Transverse colon (tissue), 3 donors: ENCODE measurements at regions not wholly inside any gene's neighbourhood (a gene's known extent, or its start where the extent isn't known, plus 50 kb on each side); places are given as distances from the start of the nearest gene placed in this dataset.

ENCODE experiments used
- CTCF ChIP-seq, 5 experiments: fragments of 200-600 bp in 3 of 5; fragments of 450-650 bp in 2 of 5; sonication (generic) in 3 of 5; IDR thresholded peaks; 1 replicate in 2 of 5; 2 replicates in 3 of 5; pipeline ENCODE4 v1.5.1; 2016 to 2017; ENCODE audit warnings: antibody characterized with exemption in 5 of 5, inconsistent platforms in 3 of 5, mild to moderate bottlenecking in 2 of 5, moderate library complexity in 1 of 5
- EP300 ChIP-seq: sonication (generic); formaldehyde crosslinking; IDR thresholded peaks from one replicate; pipeline ENCODE4 v1.6.1; 2017; ENCODE audit warnings: antibody characterized with exemption, low read depth
- POLR2A ChIP-seq: fragments of 450-650 bp; IDR thresholded peaks from one replicate; pipeline ENCODE4 v1.6.1; 2016; ENCODE audit warnings: antibody characterized with exemption, mild to moderate bottlenecking, moderate library complexity

- TF ChIP-seq CTCF (IDR thresholded peaks at IDR 0.05) (no peak), POLR2A (no peak), EP300 (no peak)
Observed at GRCh38 chr12:68452078-68452715, 120.0 kb upstream of the MDM1 start.
